Keratinocyte (primary cell): ENCODE measurements at regions not wholly inside any gene's neighbourhood (a gene's known extent, or its start where the extent isn't known, plus 50 kb on each side); places are given as distances from the start of the nearest gene placed in this dataset.

Experiments used
- DNase-seq: peaks from one replicate; pipeline ENCODE4 v3.0.0-alpha.2; 2011; ENCODE audit warnings: low read depth, missing footprints, low spot score
- FAIRE-seq: peaks from 2 replicates; lab custom pipeline; 2011; peaks lifted over from hg19 to GRCh38; lab: Jason Lieb, UNC
- H2AFZ ChIP-seq: 2 replicates; pipeline ENCODE4 v1.6.0; 2012; ENCODE audit warnings: low read length, control low read depth, inconsistent platforms; ENCODE audit not compliant: control insufficient read depth
- H3K27ac ChIP-seq: 2 replicates; pipeline ENCODE4 v1.5.1; 2011; ENCODE audit warnings: low read length; ENCODE audit not compliant: control insufficient read depth, insufficient read depth
- H3K27me3 ChIP-seq: 3 replicates; pipeline ENCODE4 v1.6.0; 2011; ENCODE audit warnings: low read length; ENCODE audit not compliant: control insufficient read depth, insufficient read depth; ENCODE audit errors: extremely low read depth
- H3K36me3 ChIP-seq, 2 experiments: 2 replicates in 1 of 2; 3 replicates in 1 of 2; pipeline ENCODE4 v1.5.1; 2011; ENCODE audit warnings: low read length in 2 of 2, mild to moderate bottlenecking in 1 of 2; ENCODE audit not compliant: control insufficient read depth in 2 of 2, insufficient read depth in 2 of 2; ENCODE audit errors: extremely low read depth in 1 of 2
- H3K4me1 ChIP-seq: 3 replicates; pipeline ENCODE4 v1.5.1; 2011; ENCODE audit warnings: low read length; ENCODE audit not compliant: control insufficient read depth, insufficient read depth; ENCODE audit errors: extremely low read depth
- H3K4me2 ChIP-seq: 3 replicates; pipeline ENCODE4 v1.6.0; 2011; ENCODE audit warnings: low read depth, low read length; ENCODE audit not compliant: control insufficient read depth, insufficient read depth; ENCODE audit errors: extremely low read depth
- H3K4me3 ChIP-seq, 3 experiments: fragments of 200-600 bp in 1 of 3; sonication (generic) in 1 of 3; 2 replicates in 2 of 3; 3 replicates in 1 of 3; pipeline ENCODE4 v1.5.1; 2011 to 2016; ENCODE audit warnings: low read length in 3 of 3, mild to moderate bottlenecking in 3 of 3, control low read depth in 2 of 3, inconsistent platforms in 1 of 3, low read depth in 1 of 3, mixed read lengths in 1 of 3, mixed run types in 1 of 3, moderate library complexity in 1 of 3; ENCODE audit not compliant: control insufficient read depth in 2 of 3, insufficient read depth in 2 of 3; ENCODE audit errors: extremely low read depth in 1 of 3
- H3K79me2 ChIP-seq: 2 replicates; pipeline ENCODE4 v1.6.0; 2012; ENCODE audit warnings: low read length; ENCODE audit not compliant: control insufficient read depth, insufficient read depth
- H3K9ac ChIP-seq: 3 replicates; pipeline ENCODE4 v1.6.0; 2011; ENCODE audit warnings: low read length; ENCODE audit not compliant: control insufficient read depth, insufficient read depth; ENCODE audit errors: extremely low read depth
- H3K9me1 ChIP-seq: 3 replicates; pipeline ENCODE4 v1.6.0; 2011; ENCODE audit warnings: low read length; ENCODE audit not compliant: control insufficient read depth, insufficient read depth; ENCODE audit errors: extremely low read depth
- H3K9me3 ChIP-seq: 2 replicates; pipeline ENCODE4 v1.5.1; 2012; ENCODE audit warnings: low read depth, low read length; ENCODE audit not compliant: control insufficient read depth
- H4K20me1 ChIP-seq: 3 replicates; pipeline ENCODE4 v1.6.0; 2011; ENCODE audit warnings: low read length; ENCODE audit not compliant: control insufficient read depth, insufficient read depth; ENCODE audit errors: extremely low read depth
- CTCF ChIP-seq, 3 experiments: IDR thresholded peaks in 1 of 3; conservative IDR thresholded peaks in 1 of 3; optimal IDR thresholded peaks in 1 of 3; 2 replicates in 2 of 3; 3 replicates in 1 of 3; pipeline versions ENCODE3 to v1.5.1; 2011; ENCODE audit warnings: low read length in 3 of 3, mild to moderate bottlenecking in 3 of 3, moderate library complexity in 2 of 3, control low read depth in 1 of 3, inconsistent platforms in 1 of 3; ENCODE audit not compliant: insufficient read depth in 2 of 3; ENCODE audit errors: extremely low read depth in 1 of 3
- EZH2 ChIP-seq: IDR thresholded peaks from one replicate; pipeline ENCODE4 v1.6.1; 2012; ENCODE audit warnings: inconsistent platforms, mild to moderate bottlenecking, low read length, moderate library complexity
- dilution Hi-C: fragments of 300-500 bp; cut with MboI; formaldehyde crosslinking; loops from one replicate; pipeline ENCODE4 v1.7.0; 2020; ENCODE audit warnings: low sequenced_read_pairs; ENCODE audit not compliant: extremely low pct_ligation_motif_present

- dilution Hi-C loops: no loop called here
- Histone ChIP-seq H3K27ac (no peak overlapping the region), H3K79me2 (no peaks in the 10 kb centered on the region), H3K9ac (no peak overlapping the region), H3K36me3 (no peaks in the 10 kb centered on the region), H3K4me3 (no peak overlapping the region), H3K4me2 (no peak overlapping the region), H2AFZ (no peak overlapping the region), H3K27me3 (no peaks in the 10 kb centered on the region), H3K4me1 (no peaks in the 10 kb centered on the region), H3K9me3 (no peaks in the 10 kb centered on the region), H4K20me1 (no peaks in the 10 kb centered on the region), H3K9me1 (no peaks in the 10 kb centered on the region)
- TF ChIP-seq CTCF (optimal IDR thresholded peaks at IDR 0.05 in 1 of 3, IDR thresholded peaks at IDR 0.05 in 1 of 3, conservative IDR thresholded peaks at IDR 0.05 in 1 of 3; ENCODE audit: extremely low read depth in 1 of 3, insufficient read depth in 2 of 3, low read length in 3 of 3) (no peak), EZH2 (no peak)
- no peak for FAIRE-seq
- no peak for DNase-seq
Observed at GRCh38 chr12:127247937-127248336, 1019.0 kb upstream of the TMEM132C start.

GRCh38 chr12:127249428-127249827, 1017.5 kb upstream of the TMEM132C start:
- H3K79me2 ChIP-seq: no peaks in the 10 kb centered on the region
- H3K4me1 ChIP-seq: no peaks in the 10 kb centered on the region
- H2AFZ ChIP-seq: no peak overlapping the region
- dilution Hi-C loops: no loop called here
- H3K36me3 ChIP-seq: no peaks in the 10 kb centered on the region
- no peak for FAIRE-seq
- H3K4me3 ChIP-seq: no peak overlapping the region
- no peak overlapping the region for H3K4me2 ChIP-seq
- H3K9me1 ChIP-seq: no peaks in the 10 kb centered on the region
- H3K27ac ChIP-seq: no peak overlapping the region
- H3K27me3 ChIP-seq: no peaks in the 10 kb centered on the region
- H3K9ac ChIP-seq: no peak overlapping the region
- TF ChIP-seq CTCF (optimal IDR thresholded peaks at IDR 0.05 in 1 of 3, IDR thresholded peaks at IDR 0.05 in 1 of 3, conservative IDR thresholded peaks at IDR 0.05 in 1 of 3; ENCODE audit: extremely low read depth in 1 of 3, insufficient read depth in 2 of 3, low read length in 3 of 3) (no peak), EZH2 (no peak)
- no peaks in the 10 kb centered on the region for H3K9me3 ChIP-seq
- no peak for DNase-seq
- no peaks in the 10 kb centered on the region for H4K20me1 ChIP-seq
